Heart left ventricle (tissue), 13 donors: ENCODE measurements at regions not wholly inside any gene's neighbourhood (a gene's known extent, or its start where the extent isn't known, plus 50 kb on each side); places are given as distances from the start of the nearest gene placed in this dataset.

Source experiments
- CTCF ChIP-seq, 12 donors: fragments of 200-600 bp; sonication (generic) in 4 of 12; IDR thresholded peaks; one replicate each; pipeline versions ENCODE4 v1.5.0 to v1.8.0; 2018 to 2022; ENCODE audit warnings: antibody characterized with exemption in 12 of 12, mild to moderate bottlenecking in 5 of 12
- POLR2A ChIP-seq, 2 donors: fragments of 450-650 bp; IDR thresholded peaks; one replicate each; pipeline ENCODE4 v1.6.1; 2017; ENCODE audit warnings: antibody characterized with exemption in 2 of 2, mild to moderate bottlenecking in 2 of 2, moderate library complexity in 2 of 2
- donor health status: ischemic (EF 13 %, LVEDD 7.1; RV severe dilation, severe dysfunction).
- donor health status: DM: no; HTN: yes; CAD: no.
- donor health status: DM: no; HTN: no; CAD: no.
- donor health status: ischemic (EF 25% LVEDD 6.9; RV normal size, moderate dysfunction).
- donor health status: ischemic (EF 25% LVEDD 5.7; RV mildly dilated, moderate dysfunction).
- donor health status: ischemic (EF 35%, LVEDD 5.7; RV mildly dilated, moderate dysfunction).
- donor health status: nonischemic (EF 11% LVEDD 7.7; RV severe dilation, severe dysfunction).
- donor health status: DM: yes; HTN: yes; CAD: no.
- donor health status: PGD.
- donor health status: ischemic (EF 29% LVEDD 5.4; RV normal size, mild dysfunction).
- donor health status: nonischemic (EF 23%, LVEDD 6.1; RV moderate dilation, normal function).

- TF ChIP-seq CTCF (IDR thresholded peaks at IDR 0.05), result no peak
- no peak for TF ChIP-seq POLR2A (IDR thresholded peaks at IDR 0.05)
Measured at GRCh38 chr20:36097337-36098151, 57.0 kb upstream of the EPB41L1 start.
